SK-N-DZ (cell line): ENCODE measurements at regions not wholly inside any gene's neighbourhood (a gene's known extent, or its start where the extent isn't known, plus 50 kb on each side); places are given as distances from the start of the nearest gene placed in this dataset.
"Not testable (repeated sequence)": the region's sequence is repeated elsewhere in the genome, so short reads cannot be mapped to it uniquely, and the experiment has no call there.

ENCODE experiments used
- DNase-seq: peaks from one replicate; pipeline ENCODE4 v3.0.0-alpha.2; 2015; ENCODE audit warnings: low spot score

DNA sequence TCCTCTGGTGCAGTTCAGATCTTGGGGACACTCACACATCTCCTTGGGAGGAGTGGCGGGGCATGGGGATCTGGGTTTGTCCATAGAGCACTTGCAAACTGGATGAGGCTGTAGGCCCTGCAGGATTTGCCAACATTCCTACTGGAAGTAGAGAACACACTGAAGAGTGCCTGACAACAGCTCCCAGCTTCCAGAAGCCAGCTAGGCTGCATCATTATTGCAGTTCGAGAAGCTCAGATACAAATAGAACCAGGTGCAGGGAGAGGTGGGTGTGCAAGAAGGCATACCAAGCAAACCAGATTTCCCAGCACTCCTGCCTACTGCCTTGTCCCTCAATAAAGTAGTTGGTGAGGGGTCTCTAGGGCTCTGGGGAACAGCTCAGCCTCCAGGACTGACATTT is 52.5 kb downstream of the RHOB start:
- DNase-seq, result no peak

DNA sequence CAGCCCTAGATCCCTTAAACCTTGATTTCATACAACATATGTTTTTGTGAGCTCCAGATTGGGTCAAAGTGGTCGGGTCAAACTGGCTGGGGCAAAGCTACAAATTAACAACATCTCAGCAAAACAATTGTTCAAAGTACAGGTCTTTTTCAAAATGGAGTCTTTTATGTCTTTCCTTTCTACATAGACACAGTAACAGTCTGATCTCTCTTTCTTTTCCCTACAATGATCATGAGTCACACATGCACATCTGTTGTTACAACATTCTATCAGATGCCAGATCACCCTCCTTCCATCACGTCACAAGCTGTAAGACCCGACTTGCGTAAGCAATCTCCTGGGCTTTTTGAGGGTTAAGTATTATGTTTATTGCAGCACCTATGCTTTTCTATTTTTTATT is 55.1 kb downstream of the RHOB start:
- no peak for DNase-seq

DNA sequence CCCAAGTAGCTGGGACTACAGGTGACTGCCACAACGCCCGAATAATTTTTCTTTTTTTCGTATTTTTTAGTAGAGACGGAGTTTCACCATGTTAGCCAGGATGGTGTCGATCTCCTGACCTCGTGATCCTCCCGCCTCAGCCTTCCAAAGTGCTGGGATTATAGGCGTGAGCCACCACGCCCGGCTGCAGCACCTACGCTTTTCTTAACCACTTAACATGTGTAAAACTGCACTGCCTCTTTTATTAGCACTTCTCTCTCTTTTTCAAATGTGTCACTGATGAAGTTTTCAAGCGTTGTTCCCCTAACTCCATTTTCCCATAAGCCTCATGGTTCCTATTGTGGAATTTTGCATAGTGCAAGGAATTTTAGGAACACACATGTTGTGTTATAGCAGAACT is 55.6 kb downstream of the RHOB start:
- DNase-seq, result not testable (repeated sequence)

DNA sequence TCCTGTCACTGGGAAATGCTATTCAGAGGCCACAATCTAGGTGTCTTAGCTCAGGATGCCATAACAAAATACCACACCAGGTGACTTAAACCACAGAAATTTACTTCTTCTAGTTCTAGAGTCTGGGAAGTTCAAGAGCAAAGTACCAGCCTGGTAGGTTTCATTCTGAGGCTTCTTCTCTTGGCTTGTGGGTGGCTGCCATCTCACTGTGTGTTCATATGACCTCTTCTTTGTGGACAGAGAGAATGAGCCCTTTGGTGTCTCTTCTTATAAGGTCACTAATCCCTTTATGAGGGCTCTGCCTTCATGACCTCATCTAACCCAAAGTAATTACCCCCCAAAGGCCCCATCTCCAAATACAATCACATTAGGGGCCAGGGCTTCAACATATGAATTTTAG is 57.3 kb downstream of the RHOB start:
- no peak for DNase-seq

DNA sequence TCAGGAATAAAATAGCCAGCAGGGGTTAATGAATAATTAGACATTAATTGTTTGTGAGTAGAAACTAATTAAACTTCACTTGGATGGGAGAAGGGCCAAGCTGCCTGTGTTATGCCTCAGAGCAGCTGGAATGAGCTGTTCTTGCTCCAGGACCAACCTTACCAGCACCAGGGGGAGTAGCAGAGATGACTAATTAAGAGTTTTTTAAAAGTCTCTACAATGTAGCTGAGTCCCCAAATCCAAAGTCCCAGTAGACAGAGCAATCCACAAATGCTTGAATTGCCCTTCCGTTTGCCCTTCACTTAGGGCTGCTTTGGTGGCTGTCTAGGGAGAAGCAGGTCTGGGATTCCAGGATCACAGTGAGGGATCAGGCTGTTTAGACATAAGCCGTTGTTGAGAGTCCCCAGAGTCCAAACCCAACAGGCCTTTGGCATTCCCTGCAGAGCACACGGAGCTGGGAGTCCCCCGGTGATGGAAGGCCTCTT is 59.4 kb downstream of the RHOB start:
- DNase-seq, result no peak

DNA sequence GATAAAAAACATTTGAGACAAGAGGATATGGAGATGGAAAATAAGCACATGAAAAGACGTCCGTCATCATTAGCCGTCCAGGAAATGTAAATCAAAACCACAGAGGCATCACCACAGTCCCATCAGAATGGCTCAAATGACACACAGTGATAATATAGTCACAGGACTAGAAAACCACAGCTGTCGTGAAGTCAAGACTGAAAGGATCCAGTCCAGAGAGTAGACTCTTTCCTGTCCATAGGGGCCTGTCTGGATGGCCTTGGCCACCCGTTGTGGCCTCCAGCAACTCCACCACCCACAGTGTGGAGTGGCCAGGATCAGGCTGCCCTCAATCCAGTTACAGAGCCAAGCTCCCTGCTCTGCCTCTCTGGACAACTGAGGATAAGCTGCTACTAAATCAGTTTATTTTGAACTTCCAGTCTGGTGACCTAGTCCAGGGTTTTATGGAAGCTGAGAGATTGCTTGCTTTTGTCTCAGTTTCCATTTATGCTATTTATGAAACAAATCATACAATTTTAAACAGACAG is 60.4 kb downstream of the RHOB start:
- no peak for DNase-seq

DNA sequence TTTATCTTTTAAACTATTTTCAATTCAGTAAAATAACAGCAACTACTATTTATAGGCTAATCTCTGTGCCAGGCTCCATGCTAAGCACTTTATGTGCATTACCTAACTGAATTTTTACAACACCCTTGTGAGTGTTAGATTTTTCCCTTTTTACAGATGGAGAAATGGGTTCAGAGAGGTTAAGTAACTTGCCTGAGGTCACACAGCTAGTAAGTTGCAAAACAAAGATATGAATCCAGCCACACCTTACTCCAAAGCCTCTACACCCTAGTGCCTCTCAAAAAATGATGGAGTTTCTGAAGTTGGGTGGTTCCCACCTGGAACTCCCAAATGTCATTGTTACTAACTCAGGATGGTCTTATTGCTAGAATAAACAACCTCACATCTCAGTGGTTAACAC is 60.8 kb downstream of the RHOB start:
- no peak for DNase-seq

DNA sequence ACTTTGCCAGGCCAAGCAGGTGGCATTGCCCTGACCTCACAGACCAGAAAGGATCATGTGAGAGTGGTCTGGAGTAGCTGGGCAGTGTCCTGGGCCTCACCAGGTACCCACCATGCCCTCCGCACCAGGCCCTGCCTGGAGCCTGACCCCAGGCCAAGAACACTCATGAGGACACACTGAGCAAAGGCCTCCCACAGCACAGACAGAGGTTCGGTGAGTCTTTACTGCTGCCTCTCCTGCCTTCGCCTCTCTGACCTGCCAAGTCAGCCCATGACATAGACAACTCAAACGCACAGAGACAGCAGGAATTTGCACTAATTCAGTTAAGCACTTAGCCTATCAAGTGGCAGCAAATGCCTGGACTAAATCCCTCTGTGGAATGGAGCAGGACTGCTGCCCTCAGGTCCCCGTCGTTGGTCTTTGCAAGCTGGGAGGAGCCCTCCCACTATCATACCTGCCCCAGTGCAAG is 62.5 kb downstream of the RHOB start:
- DNase-seq, result peak; percentile 55

DNA sequence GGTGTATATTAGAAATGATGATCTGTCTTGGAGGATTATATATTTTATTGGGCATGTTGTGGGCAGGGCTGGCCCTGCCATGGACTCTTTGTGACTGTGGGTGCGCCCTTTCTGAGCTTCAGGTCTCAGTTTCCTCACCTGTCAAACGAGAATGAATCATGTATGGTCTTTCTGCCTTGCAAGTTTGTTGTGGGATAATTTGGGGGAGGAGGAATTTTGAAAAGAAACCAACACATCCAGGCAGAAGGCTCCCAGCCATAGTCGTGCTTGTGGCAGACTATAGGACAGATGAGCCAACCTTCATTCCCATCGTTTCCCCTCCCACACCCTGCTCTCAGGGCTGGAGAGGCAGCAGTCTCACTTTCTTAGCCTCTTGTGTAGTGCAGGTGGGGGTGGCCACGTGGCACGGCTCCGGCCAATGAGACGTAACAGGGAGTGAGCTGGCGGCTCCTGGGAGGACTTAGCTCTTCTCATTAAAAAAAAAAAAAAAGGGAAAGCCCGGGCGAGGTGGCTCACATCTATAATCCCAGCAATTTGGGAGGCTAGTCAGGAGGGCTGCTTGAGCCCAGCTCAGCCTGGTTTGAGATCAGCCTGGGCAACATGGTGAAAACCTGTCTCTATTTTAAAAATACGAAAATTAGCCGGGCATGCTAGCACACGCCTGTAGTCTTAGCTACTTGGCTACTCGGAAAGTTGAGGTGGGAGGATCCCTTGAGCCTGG is 63.1 kb downstream of the RHOB start:
- DNase-seq, result peak; percentile 66

DNA sequence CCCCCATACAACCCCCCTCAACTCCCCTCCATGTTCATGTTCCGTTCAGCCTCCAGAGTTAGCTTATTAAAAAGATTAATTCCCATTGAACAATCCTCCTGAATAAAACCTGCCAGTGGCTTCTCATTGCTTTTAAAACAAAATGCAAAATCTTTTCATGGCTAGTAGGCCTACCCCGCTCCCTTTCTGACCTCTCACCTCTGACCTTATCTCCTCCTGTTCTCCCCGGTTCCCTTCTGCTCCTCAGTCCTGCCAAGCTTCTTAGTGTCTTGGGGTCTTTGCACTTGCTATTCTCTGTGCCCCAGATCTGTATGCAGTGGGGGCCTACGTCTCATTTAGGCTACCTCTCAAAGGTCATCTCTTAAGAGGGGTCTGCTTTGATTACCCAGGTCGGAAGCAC is 64.3 kb downstream of the RHOB start:
- no peak for DNase-seq

DNA sequence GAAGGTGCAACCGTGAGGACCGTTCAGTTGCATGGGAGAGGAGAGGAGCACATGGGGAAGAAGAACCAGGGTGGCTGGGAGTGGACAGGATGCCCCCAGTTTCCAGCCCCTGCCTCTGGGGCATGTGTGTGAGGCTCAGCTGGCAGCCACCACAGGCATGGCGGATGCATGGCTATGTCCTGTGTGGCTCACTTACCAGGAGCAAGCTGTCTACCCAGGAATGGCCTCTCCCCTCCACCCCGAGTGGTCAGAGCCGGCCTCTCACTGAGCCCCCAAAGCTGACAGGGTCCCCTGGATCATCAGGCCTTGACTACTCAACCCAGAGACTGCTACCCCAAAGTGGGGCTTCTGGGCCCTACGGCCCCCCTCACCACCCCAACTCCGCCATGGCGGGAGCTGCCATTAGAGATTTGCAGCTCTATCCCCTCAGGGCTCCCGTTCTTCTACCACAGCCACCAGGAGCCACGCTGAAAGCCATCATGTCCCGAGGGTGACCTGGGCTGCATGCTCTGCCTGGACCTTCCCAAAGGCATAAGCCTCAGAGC is 65.3 kb downstream of the RHOB start:
- DNase-seq, result no peak

DNA sequence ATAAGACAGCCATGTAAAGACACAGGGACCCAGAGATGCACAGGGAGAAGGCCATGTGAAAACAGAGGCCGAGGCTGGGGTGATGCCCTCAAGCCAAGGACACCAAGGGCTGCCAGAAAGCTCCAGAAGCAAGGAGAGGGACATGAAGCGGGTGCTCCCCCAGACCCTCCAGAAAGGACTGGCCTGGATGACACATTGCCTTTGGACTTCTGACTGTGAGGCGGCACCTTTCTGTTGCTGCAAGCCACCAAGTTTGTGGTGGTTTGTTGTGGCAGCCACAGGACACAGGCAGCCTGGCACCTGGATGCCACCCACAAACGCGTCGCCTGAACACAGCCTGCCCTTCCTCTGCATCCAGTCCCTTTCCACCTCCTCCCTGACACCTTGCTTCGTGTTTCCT is 67.1 kb downstream of the RHOB start:
- DNase-seq, result no peak

DNA sequence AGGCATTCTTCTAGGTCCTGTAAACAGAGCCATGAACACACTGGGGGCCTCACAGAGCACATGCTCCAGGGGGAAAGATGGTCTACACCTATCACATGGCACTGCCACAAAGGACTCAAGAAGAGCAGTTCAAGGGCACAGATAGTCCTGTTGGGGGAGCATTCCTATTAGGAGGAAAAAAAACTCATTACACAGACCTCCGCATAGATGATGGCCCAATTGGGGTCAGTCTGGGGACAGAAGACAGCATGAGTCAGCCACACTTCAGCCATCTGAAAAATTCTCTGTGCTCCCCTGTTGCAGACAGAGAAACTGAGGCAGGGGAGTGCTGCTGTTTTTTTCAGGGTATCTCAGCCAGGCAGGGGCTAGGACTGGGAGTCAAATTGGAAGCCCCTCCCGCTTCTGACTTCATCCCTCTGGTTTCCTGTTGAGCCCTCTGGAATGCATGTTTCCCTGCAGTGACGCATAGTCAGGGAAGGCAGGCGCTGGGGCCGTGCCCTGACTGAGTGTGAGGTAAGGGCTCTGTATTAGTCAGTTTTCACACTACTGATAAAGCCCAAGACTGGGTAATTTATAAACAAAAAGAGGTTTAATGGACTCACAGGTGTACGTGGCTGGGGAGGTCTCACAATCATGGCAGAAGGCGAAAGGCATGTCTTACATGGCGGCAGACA is 67.9 kb downstream of the RHOB start:
- no peak for DNase-seq

DNA sequence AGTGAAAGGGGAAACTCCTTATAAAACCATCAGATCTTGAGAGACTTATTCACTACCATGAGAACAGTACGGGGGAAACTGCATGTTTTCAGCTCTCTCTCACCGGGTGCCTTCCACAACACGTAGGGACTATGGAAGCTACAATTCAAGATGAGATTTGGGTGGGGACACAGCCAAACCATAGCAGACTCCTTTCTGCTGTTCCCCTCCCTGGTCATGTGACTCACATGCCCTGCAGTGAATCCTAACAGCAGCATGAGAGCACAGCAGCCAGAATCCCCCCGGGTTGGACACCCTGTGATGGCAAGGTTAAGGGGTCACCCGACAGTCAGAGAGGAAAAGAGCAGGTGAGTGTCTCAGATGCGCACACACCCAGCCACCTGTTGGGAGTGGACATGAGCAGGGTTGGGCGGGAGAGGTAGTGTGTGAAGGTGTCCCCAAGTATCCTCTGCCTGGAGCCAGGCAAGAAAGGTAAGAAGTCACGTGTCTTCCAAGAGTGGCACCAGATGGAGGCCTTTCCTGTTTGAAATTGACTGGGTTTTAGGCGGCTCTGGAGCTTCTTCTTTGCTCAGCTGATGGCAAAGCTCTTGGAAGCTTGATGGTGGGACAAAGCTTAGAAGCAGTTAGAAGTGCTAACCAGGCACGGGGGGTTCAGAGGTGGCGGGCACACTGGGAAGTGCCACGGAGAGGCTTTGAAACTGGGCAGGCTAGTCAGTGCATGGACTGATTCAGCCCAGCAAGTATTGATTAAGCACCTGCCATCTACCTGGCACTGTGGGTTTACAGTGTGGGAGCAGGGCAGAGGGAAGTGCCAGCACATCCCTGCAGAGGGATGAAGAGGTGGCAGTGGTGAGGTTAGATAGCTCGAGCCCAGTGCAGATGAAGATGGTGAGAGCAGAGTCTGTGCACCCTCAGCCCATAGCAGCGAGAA is 68.7 kb downstream of the RHOB start:
- no peak for DNase-seq

DNA sequence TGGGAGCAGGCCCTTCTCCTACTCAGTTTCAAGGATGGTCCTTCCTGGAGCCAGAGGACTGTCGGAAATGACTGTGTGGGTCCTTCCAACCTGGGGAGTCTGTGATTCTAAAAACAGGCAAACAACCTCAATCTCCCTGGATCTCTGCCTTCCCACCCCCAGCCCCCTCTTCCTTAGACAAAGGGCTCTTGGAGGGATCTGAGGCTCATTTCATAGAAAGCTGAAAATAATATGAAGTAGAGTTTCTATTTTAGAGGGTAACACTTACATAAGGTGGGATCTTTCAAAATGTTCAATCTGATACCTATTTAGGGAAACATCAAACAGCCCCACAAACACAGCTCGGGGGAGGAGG is 69.4 kb downstream of the RHOB start:
- no peak for DNase-seq

DNA sequence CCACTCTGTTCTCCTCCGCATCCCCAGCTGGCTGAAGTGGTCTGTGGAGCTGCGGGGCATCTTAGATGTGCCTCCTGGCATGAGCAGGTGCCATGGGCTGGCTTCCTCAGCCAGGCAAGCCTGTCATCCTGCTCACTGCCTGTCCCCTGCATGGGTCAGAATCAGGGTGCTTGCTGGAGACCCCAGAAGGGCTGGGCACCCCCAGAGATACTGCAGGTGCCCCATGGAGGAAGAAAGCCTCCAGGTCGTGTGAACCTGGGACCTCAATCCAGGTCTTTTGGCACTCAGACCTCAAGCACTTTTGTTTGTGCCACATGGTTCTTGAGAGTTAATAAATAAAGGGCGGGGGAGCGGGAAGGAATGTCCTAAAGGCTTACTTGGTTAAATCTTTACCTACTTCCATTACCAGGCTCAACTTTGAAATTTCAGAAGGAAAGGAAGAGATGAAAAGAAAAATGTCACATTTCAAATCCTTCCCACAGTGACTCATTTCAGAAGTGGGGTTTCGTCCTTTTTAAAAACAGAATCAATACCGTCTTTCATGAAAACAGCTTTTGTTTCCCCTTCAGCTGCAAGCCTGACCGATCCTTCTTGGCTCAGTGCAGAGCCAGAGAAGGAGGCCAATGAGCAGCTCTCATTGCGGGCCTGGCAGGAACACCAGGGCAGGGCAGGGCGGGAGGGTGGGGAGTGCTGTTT is 69.9 kb downstream of the RHOB start:
- DNase-seq, result no peak

DNA sequence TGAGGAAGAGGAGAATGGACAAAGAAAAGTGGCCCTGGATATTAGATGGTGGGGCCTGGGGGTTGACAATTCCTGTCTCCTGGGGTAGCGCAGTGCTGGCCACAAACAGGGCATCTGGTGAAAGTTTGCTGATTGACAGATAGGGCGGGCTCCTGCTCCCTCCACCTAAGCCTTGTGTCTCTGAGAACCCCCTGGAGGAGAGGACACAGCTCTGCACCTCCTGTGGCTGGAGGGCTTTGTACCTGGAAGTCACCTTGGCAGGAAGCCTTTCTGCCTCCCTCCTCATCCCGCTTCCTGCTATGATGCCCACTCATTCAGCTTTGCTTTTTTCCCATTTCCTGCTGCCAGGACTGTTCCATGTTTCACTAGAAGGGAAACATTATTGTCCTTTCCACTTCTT is 72.4 kb downstream of the RHOB start:
- no peak for DNase-seq

DNA sequence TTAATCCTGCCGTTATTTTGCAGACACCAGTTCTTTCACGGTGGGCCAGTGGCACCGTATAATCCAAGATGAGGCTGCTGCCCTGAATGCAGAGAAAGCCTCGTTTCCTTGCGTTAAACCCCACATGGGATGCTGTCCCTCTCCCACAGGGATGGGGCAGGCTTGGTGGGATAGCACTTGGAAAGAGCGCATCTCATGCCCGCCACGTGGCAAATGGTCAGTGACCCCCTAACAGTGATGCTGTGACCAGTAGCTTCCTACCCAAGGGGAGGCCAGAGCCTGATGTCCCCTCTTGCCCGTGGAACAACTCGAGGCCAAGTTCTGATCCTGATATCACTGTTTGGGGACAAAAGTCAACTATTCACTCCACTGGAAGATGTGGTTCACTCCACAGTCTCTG is 73.3 kb downstream of the RHOB start:
- DNase-seq, result no peak

DNA sequence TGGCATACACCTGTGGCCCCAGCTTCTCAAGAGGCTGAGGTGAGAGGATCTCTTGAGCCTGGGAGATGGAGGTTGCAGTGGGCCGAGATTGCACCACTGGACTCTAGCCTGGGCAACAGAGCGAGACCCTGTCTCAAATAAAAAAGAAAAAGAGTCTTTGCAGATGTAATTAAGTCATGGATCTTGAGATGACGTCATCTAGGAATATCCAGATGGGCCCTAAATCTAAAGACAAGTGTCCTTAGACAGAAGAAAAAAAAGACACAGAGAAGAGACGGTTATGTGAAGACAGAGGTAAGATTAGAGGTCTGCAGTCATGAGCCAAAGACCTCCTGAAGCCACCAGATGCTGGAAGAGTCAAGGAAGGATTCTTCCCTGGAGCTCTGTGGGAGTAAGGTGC is 74.3 kb downstream of the RHOB start:
- DNase-seq, result no peak

DNA sequence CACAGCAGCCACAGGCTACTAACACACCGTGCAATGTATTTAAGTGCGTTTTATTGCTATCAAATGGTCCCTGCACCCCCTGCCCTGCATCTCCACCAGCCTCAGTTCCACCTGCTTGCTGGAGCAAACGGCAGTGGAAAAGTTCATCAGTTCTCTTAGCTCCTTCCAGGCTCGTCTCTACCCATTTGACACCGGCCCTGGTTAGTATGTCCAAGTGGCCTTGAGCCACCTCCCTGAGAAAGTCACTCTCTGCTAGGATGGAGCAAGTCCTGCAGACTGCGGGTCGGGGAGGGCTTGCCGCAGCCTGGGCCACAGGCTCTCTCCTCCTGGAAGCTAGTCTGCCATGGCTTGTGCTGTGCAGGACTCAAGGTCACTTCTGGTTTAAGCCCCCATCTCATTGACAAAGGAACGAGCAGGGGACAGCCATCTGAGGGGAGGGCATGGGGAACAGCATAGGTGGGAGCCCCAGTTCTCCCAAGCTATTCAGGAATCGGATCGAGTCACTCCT is 74.9 kb downstream of the RHOB start:
- no peak for DNase-seq
